HFFc6 (cell line): ENCODE measurements at regions not wholly inside any gene's neighbourhood (a gene's known extent, or its start where the extent isn't known, plus 50 kb on each side); places are given as distances from the start of the nearest gene placed in this dataset.

ENCODE experiments used
- DNase-seq: peaks from one replicate; pipeline ENCODE4 v3.0.0-alpha.2; 2018
- H3K27ac Mint-ChIP-seq: 2 replicates; pipeline ENCODE4 v1.8.0; 2020; ENCODE audit warnings: mild to moderate bottlenecking, mixed read lengths
- H3K27me3 Mint-ChIP-seq: 2 replicates; pipeline ENCODE4 v1.8.0; 2021; ENCODE audit warnings: mild to moderate bottlenecking, moderate library complexity, mixed read lengths; ENCODE audit not compliant: insufficient read depth
- H3K36me3 Mint-ChIP-seq: 2 replicates; pipeline ENCODE4 v1.8.0; 2021; ENCODE audit warnings: low read depth, mixed read lengths
- H3K4me1 Mint-ChIP-seq: 2 replicates; pipeline ENCODE4 v1.8.0; 2020; ENCODE audit warnings: low read depth, mixed read lengths
- H3K4me3 Mint-ChIP-seq: 2 replicates; pipeline ENCODE4 v1.8.0; 2020; ENCODE audit warnings: mild to moderate bottlenecking, moderate library complexity, mixed read lengths
- H3K9me3 Mint-ChIP-seq: 2 replicates; pipeline ENCODE4 v1.8.0; 2020; ENCODE audit warnings: mild to moderate bottlenecking, mixed read lengths
- TF ChIP-seq, protein P1 (sequence below): fragments of 200-600 bp; sonication (generic); IDR thresholded peaks from 2 replicates; pipeline ENCODE4 v1.5.0; 2021; ENCODE audit warnings: antibody characterized with exemption, mild to moderate bottlenecking

DNA sequence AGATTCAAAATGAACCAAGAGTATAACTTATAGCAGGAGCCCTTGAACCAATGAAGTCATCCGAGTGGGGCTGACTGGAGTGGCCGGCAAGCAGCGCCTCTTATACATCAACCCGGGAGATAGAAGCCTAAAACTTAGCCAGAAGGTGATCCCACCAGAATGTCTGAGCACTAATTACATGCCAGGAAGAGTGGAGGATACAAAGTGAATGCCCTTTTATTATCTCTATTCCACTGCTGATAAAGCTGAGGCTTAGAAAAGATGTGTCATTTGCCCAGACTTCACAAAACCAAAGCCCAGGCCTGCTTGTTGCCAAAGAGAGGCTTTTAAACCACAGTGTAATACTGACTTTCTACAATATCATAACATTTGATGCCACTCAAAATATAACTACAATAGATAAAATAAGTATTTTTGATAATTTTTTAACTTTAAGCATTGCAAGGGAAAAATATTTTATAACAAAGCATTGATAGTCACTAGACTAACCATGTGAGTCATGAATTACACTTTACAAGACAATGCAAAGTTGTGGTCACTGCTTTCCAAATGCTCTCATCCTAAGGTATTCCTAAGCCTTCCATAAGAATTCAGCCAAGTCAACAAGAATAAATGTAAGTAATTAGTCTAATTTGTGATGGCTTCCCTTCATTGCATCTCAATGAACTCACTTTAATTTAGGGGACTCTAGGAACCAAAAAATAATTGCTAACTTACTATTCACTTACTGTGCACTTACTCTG, 58.6 kb upstream of the ARID5B start:
- Mint-ChIP-seq H3K4me3 (peak overlapping the region; percentile 24; the same call in 1 of the 2 replicates), H3K36me3 (peaks cover 4% of the 10 kb centered on the region; the same call in 1 of the 2 replicates), H3K4me1 (peaks cover 71% of the 10 kb centered on the region), H3K27ac (peak overlapping the region; percentile 77), H3K9me3 (no peaks in the 10 kb centered on the region), H3K27me3 (no peaks in the 10 kb centered on the region)
- DNase-seq: peak; percentile 75
- TF ChIP-seq, protein P1, sequence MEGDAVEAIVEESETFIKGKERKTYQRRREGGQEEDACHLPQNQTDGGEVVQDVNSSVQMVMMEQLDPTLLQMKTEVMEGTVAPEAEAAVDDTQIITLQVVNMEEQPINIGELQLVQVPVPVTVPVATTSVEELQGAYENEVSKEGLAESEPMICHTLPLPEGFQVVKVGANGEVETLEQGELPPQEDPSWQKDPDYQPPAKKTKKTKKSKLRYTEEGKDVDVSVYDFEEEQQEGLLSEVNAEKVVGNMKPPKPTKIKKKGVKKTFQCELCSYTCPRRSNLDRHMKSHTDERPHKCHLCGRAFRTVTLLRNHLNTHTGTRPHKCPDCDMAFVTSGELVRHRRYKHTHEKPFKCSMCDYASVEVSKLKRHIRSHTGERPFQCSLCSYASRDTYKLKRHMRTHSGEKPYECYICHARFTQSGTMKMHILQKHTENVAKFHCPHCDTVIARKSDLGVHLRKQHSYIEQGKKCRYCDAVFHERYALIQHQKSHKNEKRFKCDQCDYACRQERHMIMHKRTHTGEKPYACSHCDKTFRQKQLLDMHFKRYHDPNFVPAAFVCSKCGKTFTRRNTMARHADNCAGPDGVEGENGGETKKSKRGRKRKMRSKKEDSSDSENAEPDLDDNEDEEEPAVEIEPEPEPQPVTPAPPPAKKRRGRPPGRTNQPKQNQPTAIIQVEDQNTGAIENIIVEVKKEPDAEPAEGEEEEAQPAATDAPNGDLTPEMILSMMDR: no peak

DNA sequence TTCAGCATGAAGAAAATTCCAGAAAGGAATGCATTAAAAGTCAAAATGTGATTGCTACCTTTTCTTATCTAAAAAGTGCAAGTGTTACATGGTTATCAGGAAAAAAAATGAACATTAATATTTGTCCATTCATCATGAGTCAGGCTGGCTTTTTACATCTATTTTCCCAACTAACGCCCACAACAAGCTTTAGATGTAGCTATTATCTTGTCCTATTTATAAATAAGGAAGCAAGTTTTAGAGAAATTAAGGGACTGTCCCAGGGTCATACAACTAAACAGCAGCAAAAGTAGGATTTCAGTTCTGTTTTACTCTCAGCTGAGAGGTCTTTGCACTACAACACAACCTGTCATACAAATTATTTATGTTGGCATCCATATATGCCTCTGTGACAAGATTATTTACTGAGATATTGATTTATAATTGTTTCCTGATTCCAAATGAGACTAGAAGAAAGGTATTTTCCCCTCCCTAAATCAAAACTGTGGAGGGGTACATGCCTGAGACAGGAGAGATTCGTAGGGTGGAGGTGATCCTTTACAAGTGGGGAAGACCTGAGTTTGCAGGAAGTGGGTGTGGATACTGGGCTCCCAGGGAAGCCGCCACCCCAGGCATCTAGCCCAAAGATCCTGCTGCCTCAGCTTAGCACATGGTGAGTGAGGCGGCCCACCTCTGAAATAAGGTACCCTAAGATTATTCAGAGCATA, 57.2 kb upstream of the ARID5B start:
- no peaks in the 10 kb centered on the region for H3K9me3 Mint-ChIP-seq
- no peak for DNase-seq
- H3K27ac Mint-ChIP-seq: no peak overlapping the region
- peaks cover 4% of the 10 kb centered on the region; the same call in 1 of the 2 replicates for H3K36me3 Mint-ChIP-seq
- H3K27me3 Mint-ChIP-seq: no peaks in the 10 kb centered on the region
- no peak overlapping the region for H3K4me3 Mint-ChIP-seq
- peaks cover 64% of the 10 kb centered on the region for H3K4me1 Mint-ChIP-seq
- TF ChIP-seq, protein P1: no peak

- Mint-ChIP-seq H3K27me3 (no peaks in the 10 kb centered on the region), H3K27ac (no peak overlapping the region), H3K9me3 (no peaks in the 10 kb centered on the region), H3K4me3 (no peak overlapping the region), H3K36me3 (no peaks in the 10 kb centered on the region), H3K4me1 (peaks cover 63% of the 10 kb centered on the region)
- TF ChIP-seq, protein P1: no peak
- no peak for DNase-seq
These were observed 56.1 kb upstream of the ARID5B start for GRCh38 chr10:61845196-61845949.

GRCh38 chr10:61845950-61846268, 55.6 kb upstream of the ARID5B start:
- Mint-ChIP-seq H3K4me1 (peaks cover 66% of the 10 kb centered on the region), H3K9me3 (no peaks in the 10 kb centered on the region), H3K4me3 (no peak overlapping the region), H3K27me3 (no peaks in the 10 kb centered on the region), H3K27ac (no peak overlapping the region), H3K36me3 (no peaks in the 10 kb centered on the region)
- no peak for DNase-seq
- TF ChIP-seq, protein P1: no peak

DNA sequence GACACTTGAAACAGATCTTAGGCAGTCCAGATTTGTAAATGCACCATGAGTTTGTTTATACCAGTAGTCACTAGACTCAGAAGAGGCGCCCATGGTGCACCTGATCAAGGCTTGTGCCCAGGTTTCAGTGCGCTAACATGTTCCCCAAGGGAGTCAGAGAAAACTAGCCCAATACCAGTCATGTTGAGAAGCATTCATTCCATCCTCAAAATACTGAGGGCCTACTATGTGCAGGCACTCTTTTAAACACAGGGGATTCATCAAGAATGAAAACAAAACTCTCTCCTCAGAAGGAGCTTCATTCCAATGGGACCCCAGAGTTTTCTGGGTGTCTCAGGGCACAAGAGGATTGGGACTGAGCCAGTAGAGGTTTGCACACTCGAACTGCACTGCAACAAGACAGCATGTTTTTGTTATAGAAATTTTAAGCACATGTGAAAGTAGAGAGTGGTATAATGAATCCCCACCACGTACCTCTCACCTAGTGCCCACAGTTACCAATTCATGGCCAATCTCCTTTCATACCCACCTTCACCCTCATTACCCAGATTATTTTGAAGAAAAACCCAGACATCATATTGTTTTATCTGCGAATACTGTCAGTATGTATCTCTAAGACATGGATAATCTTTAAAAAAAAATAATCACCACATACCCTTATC, 55.0 kb upstream of the ARID5B start:
- no peaks in the 10 kb centered on the region for H3K36me3 Mint-ChIP-seq
- DNase-seq: no peak
- no peaks in the 10 kb centered on the region for H3K27me3 Mint-ChIP-seq
- H3K27ac Mint-ChIP-seq: no peak overlapping the region
- no peak overlapping the region for H3K4me3 Mint-ChIP-seq
- H3K9me3 Mint-ChIP-seq: no peaks in the 10 kb centered on the region
- TF ChIP-seq, protein P1: no peak
- H3K4me1 Mint-ChIP-seq: peaks cover 60% of the 10 kb centered on the region
